IgD-negative memory B cell (primary cell): ENCODE measurements at regions not wholly inside any gene's neighbourhood (a gene's known extent, or its start where the extent isn't known, plus 50 kb on each side); places are given as distances from the start of the nearest gene placed in this dataset.
"Not testable (repeated sequence)": the region's sequence is repeated elsewhere in the genome, so short reads cannot be mapped to it uniquely, and the experiment has no call there.

Source experiments
- H3K27ac Mint-ChIP-seq, 3 donors: one replicate each; pipeline ENCODE4 v1.8.0; 2020 to 2022; ENCODE audit warnings: mild to moderate bottlenecking in 3 of 3, mixed read lengths in 3 of 3, moderate library complexity in 1 of 3
- H3K27me3 Mint-ChIP-seq: one replicate; pipeline ENCODE4 v1.8.0; 2021; ENCODE audit warnings: mixed read lengths
- H3K36me3 Mint-ChIP-seq: one replicate; pipeline ENCODE4 v1.8.0; 2020; ENCODE audit warnings: mild to moderate bottlenecking, mixed read lengths
- H3K4me1 Mint-ChIP-seq, 3 donors: one replicate each; pipeline ENCODE4 v1.8.0; 2020 to 2022; ENCODE audit warnings: mixed read lengths in 3 of 3, mild to moderate bottlenecking in 1 of 3
- H3K4me3 Mint-ChIP-seq, 4 donors: one replicate each; pipeline ENCODE4 v1.8.0; 2020 to 2022; ENCODE audit warnings: mild to moderate bottlenecking in 4 of 4, mixed read lengths in 4 of 4, moderate library complexity in 3 of 4
- H3K9me3 Mint-ChIP-seq, 3 donors: one replicate each; pipeline ENCODE4 v1.8.0; 2020 to 2021; ENCODE audit warnings: mixed read lengths in 3 of 3, mild to moderate bottlenecking in 1 of 3

DNA sequence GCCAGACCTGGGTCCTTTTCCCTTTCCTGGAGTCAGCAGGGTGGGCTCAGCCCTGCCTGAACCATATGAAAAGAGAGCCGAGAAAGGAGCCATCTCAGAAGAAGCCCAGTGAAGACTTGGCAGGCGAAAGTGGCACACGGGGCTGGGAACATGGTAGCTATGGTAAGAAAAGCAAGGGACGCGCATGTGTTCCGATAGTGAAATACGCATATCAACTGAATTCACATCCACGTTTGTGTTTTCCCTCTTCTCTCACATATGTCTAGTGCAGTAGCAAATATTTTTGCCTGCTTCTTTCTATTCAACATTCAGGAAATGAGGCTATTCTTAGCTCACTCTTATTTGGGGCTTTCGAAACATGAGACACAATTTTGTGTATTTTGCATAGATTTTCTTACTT lies 54.1 kb upstream of the PEG3 start:
- peaks cover 13 to 21% (median 13%) of the 10 kb centered on the region in 3 donors for H3K9me3 Mint-ChIP-seq
- no peaks in the 10 kb centered on the region for H3K4me1 Mint-ChIP-seq
- H3K27me3 Mint-ChIP-seq = no peaks in the 10 kb centered on the region
- H3K4me3 Mint-ChIP-seq = no peak overlapping the region
- no peaks in the 10 kb centered on the region for H3K36me3 Mint-ChIP-seq
- H3K27ac Mint-ChIP-seq = no peak overlapping the region

DNA sequence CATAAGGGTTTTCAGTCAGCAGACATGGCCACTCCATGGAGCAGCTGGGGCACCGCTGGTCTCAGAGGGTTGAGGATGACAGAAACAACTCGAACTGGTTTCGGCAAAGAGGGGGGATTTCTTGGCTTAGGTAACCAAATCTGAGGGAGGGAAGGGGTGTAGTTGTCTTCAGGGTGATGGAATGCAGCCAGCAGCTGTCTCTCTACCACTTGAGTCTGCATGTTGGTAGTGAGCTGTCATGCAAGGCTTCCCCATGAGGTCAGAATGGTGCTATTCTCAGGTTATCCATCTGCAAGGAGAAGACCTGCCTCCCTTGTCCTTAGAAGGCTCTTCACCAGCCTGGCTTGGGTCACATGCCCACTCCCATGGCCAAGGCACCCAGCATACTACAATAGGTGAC lies 55.6 kb upstream of the PEG3 start:
- peaks cover 9 to 23% (median 12%) of the 10 kb centered on the region in 3 donors for H3K9me3 Mint-ChIP-seq
- H3K36me3 Mint-ChIP-seq = no peaks in the 10 kb centered on the region
- H3K4me1 Mint-ChIP-seq = no peaks in the 10 kb centered on the region
- no peak overlapping the region for H3K4me3 Mint-ChIP-seq
- no peak overlapping the region for H3K27ac Mint-ChIP-seq
- H3K27me3 Mint-ChIP-seq = no peaks in the 10 kb centered on the region

- Mint-ChIP-seq H3K36me3 (peaks cover 2% of the 10 kb centered on the region), H3K4me3 (no peak overlapping the region), H3K27ac (no peak overlapping the region), H3K27me3 (no peaks in the 10 kb centered on the region), H3K9me3 (peaks cover 9 to 15% (median 14%) of the 10 kb centered on the region in 3 donors), H3K4me1 (no peaks in the 10 kb centered on the region)
These were observed 59.4 kb upstream of the PEG3 start for GRCh38 chr19:56899943-56900342.

- peaks cover 9 to 15% (median 14%) of the 10 kb centered on the region in 3 donors for H3K9me3 Mint-ChIP-seq
These were observed 60.1 kb upstream of the PEG3 start for GRCh38 chr19:56900573-56901097.

DNA sequence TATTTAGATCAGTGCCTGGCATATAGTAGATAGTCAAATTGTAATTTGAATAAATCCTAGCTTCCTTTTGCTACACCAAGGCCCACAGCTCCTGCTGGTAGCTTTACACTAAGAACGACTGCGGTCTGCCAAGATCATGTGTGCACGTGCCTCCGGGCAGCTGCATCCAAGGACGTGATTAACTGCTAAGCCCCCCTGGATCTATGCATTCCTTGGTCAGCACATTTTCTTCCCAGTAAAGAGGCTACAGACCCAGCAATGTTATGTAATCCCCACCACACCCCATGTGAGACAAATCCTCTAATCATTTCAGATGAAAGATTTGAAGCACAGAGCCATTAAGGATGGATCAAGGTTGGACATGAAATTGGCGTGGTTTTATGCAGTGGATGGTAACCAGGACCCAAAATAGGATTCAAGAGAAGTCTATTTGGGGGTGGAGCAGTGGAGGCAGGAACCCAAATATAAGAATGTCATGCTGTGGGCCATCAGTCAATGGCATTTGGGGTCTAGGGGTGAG lies 65.2 kb upstream of the PEG3 start:
- Mint-ChIP-seq H3K9me3 (peaks cover 8 to 15% (median 14%) of the 10 kb centered on the region in 3 donors), H3K4me1 (peaks cover 0 to 2% (median 0%) of the 10 kb centered on the region in 3 donors)

More at GRCh38 chr19:56900573-56901097, 60.1 kb upstream of the PEG3 start:
- H3K36me3 Mint-ChIP-seq = peaks cover 2% of the 10 kb centered on the region
- no peaks in the 10 kb centered on the region for H3K27me3 Mint-ChIP-seq
- peaks cover 0 to 2% (median 0%) of the 10 kb centered on the region in 3 donors for H3K4me1 Mint-ChIP-seq
- H3K4me3 Mint-ChIP-seq = no peak overlapping the region
- H3K27ac Mint-ChIP-seq = no peak overlapping the region

GRCh38 chr19:56912401-56913112 lies 72.0 kb upstream of the PEG3 start:
- H3K4me1 Mint-ChIP-seq = no peaks in the 10 kb centered on the region
- no peak overlapping the region for H3K4me3 Mint-ChIP-seq
- H3K27ac Mint-ChIP-seq = no peak overlapping the region
- peaks cover 8 to 27% (median 15%) of the 10 kb centered on the region in 3 donors for H3K9me3 Mint-ChIP-seq
- peaks cover 4% of the 10 kb centered on the region for H3K36me3 Mint-ChIP-seq
- no peaks in the 10 kb centered on the region for H3K27me3 Mint-ChIP-seq

More for the DNA sequence above, 65.2 kb upstream of the PEG3 start:
- no peak overlapping the region for H3K4me3 Mint-ChIP-seq
- no peak overlapping the region for H3K27ac Mint-ChIP-seq
- H3K27me3 Mint-ChIP-seq = no peaks in the 10 kb centered on the region
- H3K36me3 Mint-ChIP-seq = peaks cover 5% of the 10 kb centered on the region

- not testable (repeated sequence) for H3K36me3 Mint-ChIP-seq, H3K27ac Mint-ChIP-seq, H3K4me3 Mint-ChIP-seq, H3K27me3 Mint-ChIP-seq, H3K4me1 Mint-ChIP-seq
- H3K9me3 Mint-ChIP-seq = peaks cover 8 to 23% (median 11%) of the 10 kb centered on the region in 3 donors
These were observed 72.6 kb upstream of the PEG3 start for GRCh38 chr19:56913113-56913455.

- peaks cover 4% of the 10 kb centered on the region for H3K36me3 Mint-ChIP-seq
- H3K9me3 Mint-ChIP-seq = peaks cover 4 to 27% (median 21%) of the 10 kb centered on the region in 3 donors
- no peak overlapping the region for H3K4me3 Mint-ChIP-seq
- no peaks in the 10 kb centered on the region for H3K4me1 Mint-ChIP-seq
- H3K27me3 Mint-ChIP-seq = no peaks in the 10 kb centered on the region
- H3K27ac Mint-ChIP-seq = no peak overlapping the region
These were observed 76.0 kb upstream of the PEG3 start for GRCh38 chr19:56916528-56916927.

DNA sequence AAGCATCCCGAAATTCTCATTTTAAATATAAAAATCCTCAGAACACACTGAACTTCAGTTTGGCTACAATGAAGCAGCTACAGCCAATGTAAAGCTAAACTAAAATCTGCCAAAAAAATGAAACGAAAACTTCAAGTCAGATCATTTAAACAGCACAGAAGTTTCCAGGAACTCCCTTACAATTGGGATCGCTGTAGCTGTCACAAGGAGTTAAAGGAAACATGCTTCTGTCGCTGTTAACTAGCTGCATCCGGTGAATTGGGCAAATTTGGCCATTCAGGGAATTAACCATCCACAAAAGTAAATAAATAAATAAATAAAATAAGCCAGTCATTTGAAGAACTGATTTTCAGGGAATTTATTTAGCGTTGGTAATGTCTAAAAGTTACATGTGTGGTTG lies 77.0 kb upstream of the PEG3 start:
- no peak overlapping the region for H3K4me3 Mint-ChIP-seq
- H3K27ac Mint-ChIP-seq = no peak overlapping the region
- H3K27me3 Mint-ChIP-seq = no peaks in the 10 kb centered on the region
- H3K36me3 Mint-ChIP-seq = peaks cover 4% of the 10 kb centered on the region
- no peaks in the 10 kb centered on the region for H3K4me1 Mint-ChIP-seq
- peaks cover 4 to 25% (median 21%) of the 10 kb centered on the region in 3 donors for H3K9me3 Mint-ChIP-seq

- H3K27me3 Mint-ChIP-seq = no peaks in the 10 kb centered on the region
- H3K9me3 Mint-ChIP-seq = peaks cover 4 to 24% (median 21%) of the 10 kb centered on the region in 3 donors
- peaks cover 4% of the 10 kb centered on the region for H3K36me3 Mint-ChIP-seq
- no peak overlapping the region for H3K4me3 Mint-ChIP-seq
- H3K27ac Mint-ChIP-seq = no peak overlapping the region
- no peaks in the 10 kb centered on the region for H3K4me1 Mint-ChIP-seq
These were observed 77.5 kb upstream of the PEG3 start for GRCh38 chr19:56917998-56918397.

GRCh38 chr19:56918682-56919307 lies 78.3 kb upstream of the PEG3 start:
- Mint-ChIP-seq H3K4me3 (no peak overlapping the region), H3K27me3 (no peaks in the 10 kb centered on the region), H3K4me1 (no peaks in the 10 kb centered on the region), H3K27ac (no peak overlapping the region), H3K9me3 (peaks cover 4 to 29% (median 23%) of the 10 kb centered on the region in 3 donors), H3K36me3 (peaks cover 2% of the 10 kb centered on the region)

- H3K4me3 Mint-ChIP-seq = no peak overlapping the region
- H3K27me3 Mint-ChIP-seq = no peaks in the 10 kb centered on the region
- no peaks in the 10 kb centered on the region for H3K4me1 Mint-ChIP-seq
- H3K9me3 Mint-ChIP-seq = peaks cover 6 to 35% (median 23%) of the 10 kb centered on the region in 3 donors
- H3K27ac Mint-ChIP-seq = no peak overlapping the region
- H3K36me3 Mint-ChIP-seq = peaks cover 2% of the 10 kb centered on the region
These were observed 78.9 kb upstream of the PEG3 start for GRCh38 chr19:56919308-56919995.

DNA sequence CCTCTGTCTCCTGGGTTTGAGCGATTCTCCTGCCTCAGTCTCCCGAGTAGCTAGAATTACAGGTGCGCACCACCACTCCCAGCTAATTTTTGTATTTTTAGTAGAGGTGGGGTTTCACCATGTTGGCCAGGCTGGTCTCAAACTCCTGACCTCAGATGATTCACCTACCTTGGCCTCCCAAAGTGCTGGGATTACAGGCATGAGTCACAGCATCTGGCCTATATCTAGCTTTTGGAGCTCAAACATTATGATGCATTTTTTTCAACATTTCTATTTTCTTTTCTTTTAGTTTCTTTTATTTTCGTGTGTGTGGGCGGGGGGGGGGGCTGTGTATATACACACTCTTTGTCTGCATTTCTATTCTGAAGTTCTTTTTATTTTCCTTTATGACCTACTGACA lies 85.6 kb upstream of the PEG3 start:
- H3K9me3 Mint-ChIP-seq = peaks cover 6 to 36% (median 20%) of the 10 kb centered on the region in 3 donors

GRCh38 chr19:56927294-56927693 lies 86.8 kb upstream of the PEG3 start:
- no peaks in the 10 kb centered on the region for H3K27me3 Mint-ChIP-seq
- no peak overlapping the region for H3K4me3 Mint-ChIP-seq
- no peaks in the 10 kb centered on the region for H3K4me1 Mint-ChIP-seq
- H3K9me3 Mint-ChIP-seq = peaks cover 6 to 36% (median 19%) of the 10 kb centered on the region in 3 donors
- no peaks in the 10 kb centered on the region for H3K36me3 Mint-ChIP-seq
- H3K27ac Mint-ChIP-seq = no peak overlapping the region

More for the DNA sequence above, 85.6 kb upstream of the PEG3 start:
- H3K27me3 Mint-ChIP-seq, H3K36me3 Mint-ChIP-seq, H3K4me3 Mint-ChIP-seq, H3K4me1 Mint-ChIP-seq, H3K27ac Mint-ChIP-seq: not testable (repeated sequence)

- Mint-ChIP-seq H3K4me3 (no peak overlapping the region), H3K4me1 (no peaks in the 10 kb centered on the region), H3K27ac (no peak overlapping the region), H3K9me3 (peaks cover 9 to 36% (median 21%) of the 10 kb centered on the region in 3 donors), H3K27me3 (no peaks in the 10 kb centered on the region), H3K36me3 (no peaks in the 10 kb centered on the region)
These were observed 87.3 kb upstream of the PEG3 start for GRCh38 chr19:56927791-56928207.
